ENCODE measurements at regions not wholly inside any gene's neighbourhood (a gene's known extent, or its start where the extent isn't known, plus 50 kb on each side); places are given as distances from the start of the nearest gene placed in this dataset.

GRCh38 chr6:144405163-144405562 lies 120.0 kb downstream of the UTRN start:
- TF ChIP-seq CTCF (IDR thresholded peaks at IDR 0.05) = no peak
- no peak for TF ChIP-seq POLR2A (IDR thresholded peaks at IDR 0.05)

All from vagina (tissue), 2 donors.